Lower leg skin (tissue), 4 donors: ENCODE measurements at regions not wholly inside any gene's neighbourhood (a gene's known extent, or its start where the extent isn't known, plus 50 kb on each side); places are given as distances from the start of the nearest gene placed in this dataset.
"Not testable (repeated sequence)": the region's sequence is repeated elsewhere in the genome, so short reads cannot be mapped to it uniquely, and the experiment has no call there.

Source experiments
- DNase-seq, 2 donors: peaks; one replicate each; pipeline ENCODE4 v3.0.0-alpha.2; 2019; ENCODE audit warnings: low spot score in 2 of 2
- H3K4me3 ChIP-seq: fragments of 200-600 bp; sonication (generic); 2 replicates; pipeline ENCODE4 v1.5.1; 2017; ENCODE audit warnings: mild to moderate bottlenecking, low read depth; ENCODE audit not compliant: poor library complexity, severe bottlenecking
- POLR2A ChIP-seq, 2 donors: fragments of 450-650 bp; IDR thresholded peaks; one replicate each; pipeline ENCODE4 v1.6.1; 2016 to 2017; ENCODE audit warnings: antibody characterized with exemption in 2 of 2, mild to moderate bottlenecking in 1 of 2, moderate library complexity in 1 of 2
- WGBS, 2 donors: methylation state at CpG; one replicate each; pipeline ENCODE4 v1.1.5; 2018; 5-methylcytosine and 5-hydroxymethylcytosine counted together
- intact Hi-C: fragments of 100-400 bp; cut with DNase I; formaldehyde crosslinking; loops from one replicate; pipeline ENCODE4 v1.15.0; 2023; ENCODE audit warnings: low total_unique reads
- TF ChIP-seq, protein P1 (sequence below), 3 donors: fragments of 450-650 bp; IDR thresholded peaks; one replicate each; pipeline ENCODE4 v1.5.1; 2016; ENCODE audit warnings: antibody characterized with exemption in 3 of 3, mild to moderate bottlenecking in 3 of 3, moderate library complexity in 2 of 3

DNA sequence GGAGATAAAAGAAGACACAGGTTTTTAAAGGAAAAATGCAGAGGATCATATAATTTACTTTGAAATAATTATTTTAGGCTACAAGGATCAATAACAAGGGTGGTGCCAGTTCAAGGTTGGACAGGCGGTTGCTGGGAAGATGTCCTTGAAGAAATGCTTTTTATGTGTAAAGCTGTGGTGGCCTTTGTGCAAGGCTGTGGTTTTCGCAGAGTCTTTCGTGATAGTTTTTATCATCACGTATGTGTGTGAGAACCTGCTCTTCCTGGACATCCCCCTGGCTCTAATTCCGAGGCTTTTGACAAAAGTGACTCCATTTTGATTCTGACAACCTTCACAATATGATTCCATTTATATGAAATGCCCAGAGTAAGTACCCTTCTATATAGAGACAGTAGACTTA is 85.8 kb upstream of the COG2 start:
- TF ChIP-seq, protein P1, sequence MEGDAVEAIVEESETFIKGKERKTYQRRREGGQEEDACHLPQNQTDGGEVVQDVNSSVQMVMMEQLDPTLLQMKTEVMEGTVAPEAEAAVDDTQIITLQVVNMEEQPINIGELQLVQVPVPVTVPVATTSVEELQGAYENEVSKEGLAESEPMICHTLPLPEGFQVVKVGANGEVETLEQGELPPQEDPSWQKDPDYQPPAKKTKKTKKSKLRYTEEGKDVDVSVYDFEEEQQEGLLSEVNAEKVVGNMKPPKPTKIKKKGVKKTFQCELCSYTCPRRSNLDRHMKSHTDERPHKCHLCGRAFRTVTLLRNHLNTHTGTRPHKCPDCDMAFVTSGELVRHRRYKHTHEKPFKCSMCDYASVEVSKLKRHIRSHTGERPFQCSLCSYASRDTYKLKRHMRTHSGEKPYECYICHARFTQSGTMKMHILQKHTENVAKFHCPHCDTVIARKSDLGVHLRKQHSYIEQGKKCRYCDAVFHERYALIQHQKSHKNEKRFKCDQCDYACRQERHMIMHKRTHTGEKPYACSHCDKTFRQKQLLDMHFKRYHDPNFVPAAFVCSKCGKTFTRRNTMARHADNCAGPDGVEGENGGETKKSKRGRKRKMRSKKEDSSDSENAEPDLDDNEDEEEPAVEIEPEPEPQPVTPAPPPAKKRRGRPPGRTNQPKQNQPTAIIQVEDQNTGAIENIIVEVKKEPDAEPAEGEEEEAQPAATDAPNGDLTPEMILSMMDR (IDR thresholded peaks at IDR 0.05), result no peak
- TF ChIP-seq POLR2A (IDR thresholded peaks at IDR 0.05), result no peak
- intact Hi-C loops, result no loop called here
- H3K4me3 ChIP-seq, result no peak overlapping the region
- DNase-seq, result no peak
- WGBS, 2 donors, result 85 to 90% methylated on average over 5 of the region's 5 CpGs

DNA sequence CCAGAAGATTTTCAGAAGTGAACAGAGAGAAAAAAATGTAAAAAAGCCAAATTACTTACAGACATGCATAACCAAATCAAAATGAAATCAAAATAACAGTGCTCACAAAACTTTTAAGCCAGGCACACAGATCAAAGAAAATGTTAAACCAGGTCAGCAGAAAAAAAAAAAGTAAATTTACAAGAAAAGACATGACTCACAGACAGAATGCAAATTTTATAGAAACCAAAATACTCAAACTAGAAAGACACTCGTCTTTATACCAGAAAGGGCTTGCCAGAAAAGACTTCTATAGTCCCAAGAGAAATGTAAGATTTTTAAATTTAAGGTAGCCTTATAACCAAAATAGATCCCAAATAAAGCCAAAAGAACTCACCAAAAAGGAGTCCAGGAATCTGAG is 86.5 kb upstream of the COG2 start:
- WGBS, 2 donors, result 18 to 20% methylated on average over 1 of the region's 1 CpG
- intact Hi-C loops, result no loop called here
- H3K4me3 ChIP-seq, result no peak overlapping the region
- TF ChIP-seq, protein P1 (IDR thresholded peaks at IDR 0.05), result no peak
- no peak for TF ChIP-seq POLR2A (IDR thresholded peaks at IDR 0.05)
- DNase-seq, result no peak

DNA sequence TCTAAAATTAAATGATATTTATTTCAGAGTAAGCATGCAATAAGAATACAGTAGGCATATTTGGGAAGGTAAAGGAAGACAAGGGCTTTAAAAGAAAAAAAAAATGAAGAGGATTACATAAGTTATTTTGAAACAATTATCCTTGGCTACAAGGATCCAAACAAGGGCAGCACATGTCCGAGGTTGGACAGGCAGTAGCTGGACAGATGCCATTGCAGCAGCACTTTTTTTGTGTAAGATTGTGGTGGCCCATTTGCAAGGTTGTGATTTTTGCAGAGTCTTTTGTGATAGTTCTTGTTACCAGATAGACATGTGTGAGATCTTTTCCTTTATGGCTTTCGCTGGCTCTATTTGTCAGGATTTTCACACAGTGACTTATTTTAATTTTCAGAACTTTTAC is 89.4 kb upstream of the COG2 start:
- no peak for DNase-seq
- intact Hi-C loops, result no loop called here
- no peak overlapping the region for H3K4me3 ChIP-seq
- 71 to 74% methylated on average over 2 of the region's 2 CpGs for WGBS, 2 donors
- TF ChIP-seq, protein P1 (IDR thresholded peaks at IDR 0.05), result no peak
- no peak for TF ChIP-seq POLR2A (IDR thresholded peaks at IDR 0.05)

DNA sequence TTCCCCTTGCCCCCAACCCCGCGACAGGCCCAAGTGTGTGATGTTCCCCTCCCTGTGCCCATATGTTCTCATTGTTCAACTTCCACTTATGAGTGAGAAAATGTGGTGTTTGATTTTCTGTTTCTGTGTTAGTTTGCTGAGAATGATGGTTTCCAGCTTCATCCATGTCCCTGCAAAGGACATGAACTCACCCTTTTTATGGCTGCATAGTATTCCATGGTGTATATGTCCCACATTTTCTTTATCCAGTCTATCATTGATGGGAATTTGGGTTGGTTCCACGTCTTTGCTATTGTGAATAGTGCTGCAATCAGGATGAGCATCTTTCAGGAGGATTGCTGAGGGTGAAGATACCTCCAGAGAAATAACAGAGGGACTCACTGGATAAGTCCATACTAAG is 91.3 kb upstream of the COG2 start:
- intact Hi-C loops, H3K4me3 ChIP-seq, DNase-seq: not testable (repeated sequence)
- 83 to 86% methylated on average over 3 of the region's 3 CpGs for WGBS, 2 donors

DNA sequence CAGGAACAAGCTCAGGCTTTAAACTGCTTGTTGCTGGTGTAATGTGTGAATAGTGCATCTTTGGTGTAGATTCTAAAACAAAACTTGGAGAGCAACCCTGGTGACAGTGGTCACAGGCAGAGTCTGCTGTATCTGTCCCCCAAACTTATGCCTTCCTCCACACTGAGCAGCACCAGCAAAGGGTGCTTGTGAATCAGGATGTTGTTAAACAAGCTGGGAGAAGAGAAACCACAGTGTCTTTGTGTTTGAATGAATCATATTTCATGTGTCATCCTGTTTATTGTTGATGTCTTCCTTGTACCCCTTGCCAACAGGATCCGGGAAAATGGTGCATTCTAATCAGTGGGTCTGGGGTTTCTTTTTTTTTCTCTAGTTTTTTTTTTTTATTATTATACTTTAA is 91.9 kb upstream of the COG2 start:
- 13 to 20% methylated on average over 1 of the region's 1 CpG for WGBS, 2 donors
- intact Hi-C loops, result no loop called here
- H3K4me3 ChIP-seq, result no peak overlapping the region
- DNase-seq, result no peak
- no peak for TF ChIP-seq POLR2A (IDR thresholded peaks at IDR 0.05)
- TF ChIP-seq, protein P1 (IDR thresholded peaks at IDR 0.05), result no peak

DNA sequence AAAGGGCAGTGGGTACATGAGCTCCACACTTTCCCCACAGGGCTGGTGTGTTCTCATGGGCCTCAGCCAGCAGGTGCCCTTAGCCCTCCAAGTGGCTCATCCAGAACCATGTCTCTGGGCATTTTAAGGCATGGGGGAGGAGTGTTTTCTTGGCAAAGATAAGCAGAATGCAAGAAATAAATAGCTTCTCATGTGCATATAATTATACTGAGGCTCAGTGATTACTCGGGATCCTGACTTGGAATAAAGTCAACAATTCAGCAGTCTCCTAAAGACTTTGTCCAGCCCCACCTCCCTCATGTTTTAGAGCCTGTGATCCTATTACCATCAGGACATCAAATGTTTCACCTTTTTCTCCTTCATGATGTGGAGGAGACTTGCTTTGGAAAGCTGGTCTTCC is 92.7 kb upstream of the COG2 start:
- intact Hi-C loops, result no loop called here
- no peak for DNase-seq
- WGBS, 2 donors, result 14 to 29% methylated on average over 1 of the region's 1 CpG
- no peak for TF ChIP-seq POLR2A (IDR thresholded peaks at IDR 0.05)
- TF ChIP-seq, protein P1 (IDR thresholded peaks at IDR 0.05), result no peak
- H3K4me3 ChIP-seq, result no peak overlapping the region
